ENCODE measurements at regions not wholly inside any gene's neighbourhood (a gene's known extent, or its start where the extent isn't known, plus 50 kb on each side); places are given as distances from the start of the nearest gene placed in this dataset.

- Mint-ChIP-seq H3K4me1 (ENCODE audit: low read depth) (no peaks in the 10 kb centered on the region), H3K27ac (no peak overlapping the region), H3K4me3 (no peak overlapping the region), H3K27me3 (peaks cover 15% of the 10 kb centered on the region), H3K9me3 (no peaks in the 10 kb centered on the region), H3K36me3 (ENCODE audit: low read depth) (no peaks in the 10 kb centered on the region)
Observed at GRCh38 chr14:101069666-101070362, 166.3 kb upstream of the RTL1 start.

DNA sequence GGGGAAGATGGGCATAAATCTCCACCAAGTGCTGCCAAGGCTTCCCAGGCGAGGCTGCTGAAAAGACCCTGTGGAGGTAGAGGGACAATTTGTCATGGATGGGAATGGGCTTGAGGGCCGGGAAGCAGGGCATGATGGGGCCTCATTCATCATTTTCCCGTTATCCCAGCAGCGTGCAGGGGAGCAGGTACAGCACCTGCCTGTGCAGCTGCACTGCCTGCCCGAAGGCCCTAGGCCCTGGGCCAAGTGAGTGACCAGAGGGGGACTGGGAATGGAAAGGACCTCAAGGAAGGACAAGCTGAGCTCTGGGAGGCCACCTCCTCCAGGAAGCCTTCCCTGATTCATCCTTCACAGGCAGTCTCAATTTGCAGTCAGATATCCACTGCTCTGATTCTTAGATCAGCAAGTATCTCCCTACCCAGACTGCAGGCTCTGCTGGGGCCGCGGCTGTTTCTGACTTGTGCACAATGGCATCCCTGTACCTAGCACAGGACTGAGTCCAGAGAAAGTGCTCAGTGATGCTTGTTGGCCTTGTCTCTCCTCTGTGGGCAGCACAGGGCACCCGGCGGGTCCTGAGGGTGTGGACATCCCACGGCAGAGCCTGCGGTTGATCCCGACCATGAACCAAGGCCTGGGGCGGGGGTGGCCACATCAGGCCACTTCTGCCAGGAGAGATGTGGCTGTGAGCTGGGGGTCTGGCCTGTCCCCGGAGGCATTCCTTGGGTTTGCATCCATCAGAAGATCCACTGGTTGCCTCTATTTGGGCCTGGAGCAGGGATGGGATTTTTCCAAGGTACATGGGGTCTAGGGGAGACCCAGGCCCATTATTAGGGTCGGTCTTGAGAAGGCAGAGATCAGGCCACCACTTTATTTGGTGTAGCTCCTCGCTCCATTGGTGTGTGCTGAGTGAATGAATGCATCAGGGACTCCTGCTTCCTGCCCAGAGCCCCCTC lies 167.3 kb upstream of the RTL1 start:
- Mint-ChIP-seq H3K27me3 (peaks cover 18% of the 10 kb centered on the region), H3K4me1 (ENCODE audit: low read depth) (peaks cover 5% of the 10 kb centered on the region), H3K27ac (no peak overlapping the region), H3K4me3 (no peak overlapping the region), H3K36me3 (ENCODE audit: low read depth) (no peaks in the 10 kb centered on the region), H3K9me3 (no peaks in the 10 kb centered on the region)

- H3K27me3 Mint-ChIP-seq, result peaks cover 19% of the 10 kb centered on the region
- H3K9me3 Mint-ChIP-seq, result no peaks in the 10 kb centered on the region
- no peak overlapping the region for H3K4me3 Mint-ChIP-seq
- no peaks in the 10 kb centered on the region for H3K36me3 Mint-ChIP-seq (ENCODE audit: low read depth)
- no peak overlapping the region for H3K27ac Mint-ChIP-seq
- H3K4me1 Mint-ChIP-seq (ENCODE audit: low read depth), result peaks cover 5% of the 10 kb centered on the region
Observed at GRCh38 chr14:101071493-101071906, 168.0 kb upstream of the RTL1 start.

DNA sequence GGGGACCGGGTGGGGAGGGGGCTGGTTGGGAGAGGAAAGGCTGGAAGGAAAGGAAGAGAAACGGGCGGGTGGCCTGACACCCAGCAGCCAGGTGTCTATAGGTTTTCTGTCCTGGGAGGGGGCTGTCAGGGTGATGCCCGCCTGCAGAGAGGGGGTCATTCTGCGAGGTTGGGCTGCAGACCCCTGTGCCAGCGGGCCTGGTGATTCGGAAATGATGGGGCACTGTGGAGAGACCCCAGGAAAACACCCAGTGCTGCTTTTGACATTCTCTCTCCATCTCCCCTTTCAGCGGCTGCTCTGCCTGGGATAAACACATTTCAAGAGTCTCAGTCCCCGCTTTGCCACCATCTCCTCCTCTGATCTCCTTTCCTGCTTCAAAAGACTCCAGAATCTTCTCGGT lies 168.5 kb upstream of the RTL1 start:
- H3K4me3 Mint-ChIP-seq, result no peak overlapping the region
- H3K27me3 Mint-ChIP-seq, result peaks cover 22% of the 10 kb centered on the region
- H3K4me1 Mint-ChIP-seq (ENCODE audit: low read depth), result peaks cover 5% of the 10 kb centered on the region
- no peaks in the 10 kb centered on the region for H3K9me3 Mint-ChIP-seq
- H3K36me3 Mint-ChIP-seq (ENCODE audit: low read depth), result no peaks in the 10 kb centered on the region
- H3K27ac Mint-ChIP-seq, result no peak overlapping the region

DNA sequence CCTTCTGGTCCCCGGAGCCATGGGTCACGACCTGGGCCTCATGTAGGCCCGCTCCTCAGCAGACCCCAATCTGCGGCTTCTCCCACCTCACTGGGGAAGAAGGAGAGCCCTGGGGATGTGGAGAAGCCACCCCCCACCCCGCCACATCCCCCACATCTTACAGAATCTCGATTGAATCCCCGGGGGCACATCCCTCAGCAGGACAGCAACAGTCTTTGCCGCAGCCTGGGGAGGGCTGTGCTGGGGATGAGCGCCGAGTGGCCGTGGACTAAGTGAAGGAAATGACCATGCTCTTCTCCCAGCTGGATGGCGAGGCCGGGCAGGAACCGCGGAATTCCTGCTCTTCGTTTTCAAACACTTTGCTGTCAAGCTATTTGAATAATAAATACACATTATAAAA lies 169.0 kb upstream of the RTL1 start:
- Mint-ChIP-seq H3K27ac (no peak overlapping the region), H3K4me3 (no peak overlapping the region), H3K36me3 (ENCODE audit: low read depth) (no peaks in the 10 kb centered on the region), H3K9me3 (no peaks in the 10 kb centered on the region), H3K27me3 (peaks cover 22% of the 10 kb centered on the region), H3K4me1 (ENCODE audit: low read depth) (peaks cover 8% of the 10 kb centered on the region)

- Mint-ChIP-seq H3K27me3 (peaks cover 18% of the 10 kb centered on the region), H3K27ac (no peak overlapping the region), H3K36me3 (ENCODE audit: low read depth) (no peaks in the 10 kb centered on the region), H3K9me3 (no peaks in the 10 kb centered on the region), H3K4me3 (no peak overlapping the region), H3K4me1 (ENCODE audit: low read depth) (peaks cover 11% of the 10 kb centered on the region)
Observed at GRCh38 chr14:101072945-101073597, 169.5 kb upstream of the RTL1 start.

- no peaks in the 10 kb centered on the region for H3K9me3 Mint-ChIP-seq
- no peak overlapping the region for H3K27ac Mint-ChIP-seq
- H3K27me3 Mint-ChIP-seq, result peaks cover 18% of the 10 kb centered on the region
- no peaks in the 10 kb centered on the region for H3K36me3 Mint-ChIP-seq (ENCODE audit: low read depth)
- no peak overlapping the region for H3K4me3 Mint-ChIP-seq
- peaks cover 11% of the 10 kb centered on the region for H3K4me1 Mint-ChIP-seq (ENCODE audit: low read depth)
Observed at GRCh38 chr14:101073598-101073965, 170.1 kb upstream of the RTL1 start.

DNA sequence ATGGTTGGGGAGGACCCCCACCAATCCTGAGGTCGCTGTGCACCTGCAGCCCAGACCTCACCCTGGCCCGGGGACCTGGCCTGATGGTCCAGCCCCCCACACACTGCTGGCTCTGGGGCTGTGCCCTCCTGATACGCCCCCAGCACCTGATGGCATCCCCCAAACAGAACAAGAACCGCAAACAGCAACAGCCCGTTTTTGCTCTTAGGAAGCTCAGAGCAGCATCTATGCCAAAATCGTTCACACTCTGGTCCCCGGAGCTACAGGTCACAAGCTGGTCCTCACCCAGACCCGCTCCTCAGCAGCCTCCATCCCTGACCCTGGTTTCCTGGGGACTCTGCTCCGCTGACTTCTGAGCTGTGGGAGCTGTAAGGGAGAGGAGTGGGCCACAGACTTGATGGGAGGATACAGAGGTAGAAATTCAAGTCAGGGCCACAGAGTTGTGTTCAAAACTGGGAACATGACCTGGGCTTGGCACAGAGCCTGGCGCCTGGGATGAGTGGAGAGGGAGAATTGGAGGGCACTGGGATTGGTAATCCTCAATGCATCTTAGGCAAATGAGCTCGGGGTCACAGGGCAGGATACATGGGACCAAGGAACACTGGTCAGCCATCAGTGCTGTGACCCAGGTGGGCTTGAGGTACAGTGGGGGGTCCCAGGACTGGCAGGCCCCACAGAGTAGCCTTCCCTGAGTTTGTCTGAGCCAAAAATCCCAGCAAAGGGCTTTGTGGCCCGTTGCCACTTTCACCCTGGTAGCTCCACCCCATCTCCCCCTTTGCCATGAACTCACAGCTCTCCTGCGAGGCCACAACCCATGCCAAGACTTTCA lies 170.9 kb upstream of the RTL1 start:
- Mint-ChIP-seq H3K4me3 (no peak overlapping the region), H3K9me3 (no peaks in the 10 kb centered on the region), H3K36me3 (ENCODE audit: low read depth) (no peaks in the 10 kb centered on the region), H3K27me3 (peaks cover 20% of the 10 kb centered on the region), H3K4me1 (ENCODE audit: low read depth) (peaks cover 11% of the 10 kb centered on the region), H3K27ac (no peak overlapping the region)

GRCh38 chr14:101075025-101075800 lies 171.7 kb upstream of the RTL1 start:
- H3K4me3 Mint-ChIP-seq, result no peak overlapping the region
- H3K27ac Mint-ChIP-seq, result no peak overlapping the region
- H3K27me3 Mint-ChIP-seq, result peaks cover 28% of the 10 kb centered on the region
- peaks cover 11% of the 10 kb centered on the region for H3K4me1 Mint-ChIP-seq (ENCODE audit: low read depth)
- no peaks in the 10 kb centered on the region for H3K36me3 Mint-ChIP-seq (ENCODE audit: low read depth)
- H3K9me3 Mint-ChIP-seq, result no peaks in the 10 kb centered on the region

DNA sequence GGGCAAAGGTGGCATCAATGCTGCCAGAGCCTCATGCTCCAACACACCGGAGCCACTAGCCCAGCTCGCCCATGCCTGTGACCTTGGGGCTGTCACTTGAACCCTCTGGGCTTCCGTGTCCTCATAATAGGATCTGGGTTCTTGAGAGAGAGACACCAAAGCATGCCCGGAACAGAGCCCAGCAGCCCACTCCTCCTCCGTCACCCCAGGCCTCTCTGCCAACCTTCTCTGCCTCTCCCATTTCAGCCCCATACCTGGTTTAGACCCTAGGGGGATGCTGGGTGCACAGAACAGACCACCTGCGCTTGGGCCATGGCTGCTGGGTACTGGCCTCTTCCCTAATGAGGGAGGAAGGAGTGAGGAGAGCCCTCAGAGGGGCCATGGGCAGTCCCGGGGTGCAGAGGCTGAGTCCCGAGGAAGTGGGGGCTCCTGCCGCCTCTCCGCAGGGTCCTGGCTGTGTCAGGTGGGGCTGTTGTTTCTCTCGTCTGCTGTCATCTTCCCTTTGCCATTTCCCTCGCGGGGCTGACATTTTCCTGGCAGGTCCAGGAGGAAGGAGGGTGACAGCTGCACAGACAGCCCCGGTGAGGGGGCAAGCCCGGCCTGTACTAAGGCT lies 172.4 kb upstream of the RTL1 start:
- H3K36me3 Mint-ChIP-seq (ENCODE audit: low read depth), result no peaks in the 10 kb centered on the region
- no peak overlapping the region for H3K4me3 Mint-ChIP-seq
- peaks cover 11% of the 10 kb centered on the region for H3K4me1 Mint-ChIP-seq (ENCODE audit: low read depth)
- no peaks in the 10 kb centered on the region for H3K9me3 Mint-ChIP-seq
- no peak overlapping the region for H3K27ac Mint-ChIP-seq
- H3K27me3 Mint-ChIP-seq, result peaks cover 31% of the 10 kb centered on the region

- no peaks in the 10 kb centered on the region for H3K9me3 Mint-ChIP-seq
- H3K27me3 Mint-ChIP-seq, result peaks cover 36% of the 10 kb centered on the region
- no peak overlapping the region for H3K27ac Mint-ChIP-seq
- H3K4me1 Mint-ChIP-seq (ENCODE audit: low read depth), result peaks cover 11% of the 10 kb centered on the region
- no peaks in the 10 kb centered on the region for H3K36me3 Mint-ChIP-seq (ENCODE audit: low read depth)
- no peak overlapping the region for H3K4me3 Mint-ChIP-seq
Observed at GRCh38 chr14:101076451-101077198, 173.1 kb upstream of the RTL1 start.

GRCh38 chr14:101077481-101078074 lies 174.1 kb upstream of the RTL1 start:
- H3K36me3 Mint-ChIP-seq (ENCODE audit: low read depth), result no peaks in the 10 kb centered on the region
- peaks cover 38% of the 10 kb centered on the region for H3K27me3 Mint-ChIP-seq
- peaks cover 11% of the 10 kb centered on the region for H3K4me1 Mint-ChIP-seq (ENCODE audit: low read depth)
- no peaks in the 10 kb centered on the region for H3K9me3 Mint-ChIP-seq
- no peak overlapping the region for H3K27ac Mint-ChIP-seq
- no peak overlapping the region for H3K4me3 Mint-ChIP-seq

All from stimulated activated naive CD8-positive, alpha-beta T cell treated with anti-CD3 and anti-CD28 coated beads, Interleukin-15, Interleukin-2, amounts not matched to agents 100 ng/mL and 50 ng/mL, for 24 hours (primary cell).